ENCODE measurements at regions not wholly inside any gene's neighbourhood (a gene's known extent, or its start where the extent isn't known, plus 50 kb on each side); places are given as distances from the start of the nearest gene placed in this dataset.

DNA sequence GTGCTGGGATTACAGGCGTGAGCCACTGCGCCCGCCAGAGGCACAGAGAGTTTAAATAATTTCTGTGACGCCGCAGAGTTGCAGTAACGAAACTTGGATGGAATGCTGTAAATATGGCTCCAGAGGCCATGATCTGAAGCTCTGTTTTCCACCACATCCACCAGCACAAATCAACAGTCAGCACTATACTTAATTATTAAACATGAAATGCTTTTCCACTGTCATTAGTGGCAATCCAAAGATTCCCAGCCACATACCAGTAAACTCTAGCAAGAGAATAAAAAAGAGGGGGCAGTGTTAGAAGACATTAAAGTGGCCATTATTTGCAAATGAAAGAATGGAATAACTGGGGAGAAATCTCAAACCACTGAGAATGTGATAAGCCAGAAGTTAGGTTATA is 242.5 kb downstream of the DIRAS2 start:
- DNase-seq (ENCODE audit: low read depth) = no peak

DNA sequence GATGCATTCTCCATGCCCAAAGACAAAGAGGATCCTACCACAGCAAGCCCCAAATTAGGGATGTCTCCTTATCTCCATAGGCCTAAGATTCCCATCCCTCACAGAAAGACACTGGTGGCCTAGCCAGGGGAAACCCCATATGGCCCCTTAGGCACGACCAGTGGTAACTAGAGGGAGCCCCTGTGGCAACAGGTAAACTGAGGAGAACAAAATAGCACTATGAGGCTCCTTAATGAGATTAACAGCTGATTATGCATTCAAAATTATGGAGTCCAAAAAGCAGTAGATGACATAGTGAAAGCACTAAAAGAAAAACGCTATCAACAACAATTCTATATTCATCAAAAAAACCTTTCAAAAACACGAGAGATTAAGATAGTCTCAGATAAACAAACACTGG is 234.0 kb downstream of the DIRAS2 start:
- DNase-seq (ENCODE audit: low read depth) = no peak

GRCh38 chr9:90419221-90419851 is 223.3 kb downstream of the DIRAS2 start:
- no peak for DNase-seq (ENCODE audit: low read depth)

- DNase-seq (ENCODE audit: low read depth) = no peak
Observed at GRCh38 chr9:90420211-90420610, 222.4 kb downstream of the DIRAS2 start.

GRCh38 chr9:90420768-90421513 is 221.7 kb downstream of the DIRAS2 start:
- DNase-seq (ENCODE audit: low read depth) = no peak

- no peak for DNase-seq (ENCODE audit: low read depth)
Observed at GRCh38 chr9:90421786-90422185, 220.8 kb downstream of the DIRAS2 start.

DNA sequence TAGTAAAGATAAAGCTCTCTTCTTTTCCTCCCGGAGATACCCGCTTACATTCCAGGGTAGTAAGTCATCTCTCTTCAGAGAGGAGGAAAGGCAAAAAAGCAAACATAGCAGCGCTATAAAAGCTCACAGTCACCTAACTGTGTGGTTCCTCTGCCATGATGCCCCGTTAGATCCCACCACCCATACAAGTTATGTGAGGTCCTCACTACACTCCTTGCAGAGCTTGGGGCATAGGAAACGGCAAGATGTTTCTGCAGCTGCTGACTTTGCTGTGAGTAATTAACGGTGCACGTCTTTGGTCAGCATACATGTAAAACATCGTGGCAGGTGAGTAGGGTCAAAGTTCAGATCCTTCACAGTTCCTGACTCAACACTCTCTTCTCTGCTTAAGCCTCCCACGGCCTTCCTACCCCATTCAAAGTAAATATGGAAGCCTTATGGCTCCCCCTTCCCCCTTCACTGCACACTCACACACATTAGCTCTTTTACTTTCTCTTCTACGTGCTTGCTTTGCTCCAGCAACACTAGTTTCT is 218.9 kb downstream of the DIRAS2 start:
- DNase-seq (ENCODE audit: low read depth) = no peak

DNA sequence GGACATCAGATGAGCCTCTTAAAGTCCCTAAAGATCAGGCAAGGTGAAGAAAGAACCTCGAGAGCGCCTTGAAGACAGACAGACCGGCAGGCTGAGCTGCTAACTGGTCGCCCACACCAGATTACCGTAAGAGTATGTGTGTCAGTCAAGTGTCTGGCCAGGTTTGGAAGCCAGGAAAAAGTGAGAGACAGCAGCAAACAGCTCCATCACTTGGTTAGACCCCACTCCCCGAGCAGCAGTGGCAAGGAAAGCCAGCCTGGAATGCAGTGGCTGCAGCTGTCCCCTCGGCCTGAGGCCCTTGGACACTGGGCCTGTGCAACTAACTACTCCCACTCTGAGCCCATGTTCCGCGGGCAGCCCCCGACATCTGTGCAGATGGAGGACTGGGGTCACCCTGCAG is 214.1 kb downstream of the DIRAS2 start:
- DNase-seq (ENCODE audit: low read depth) = no peak

DNA sequence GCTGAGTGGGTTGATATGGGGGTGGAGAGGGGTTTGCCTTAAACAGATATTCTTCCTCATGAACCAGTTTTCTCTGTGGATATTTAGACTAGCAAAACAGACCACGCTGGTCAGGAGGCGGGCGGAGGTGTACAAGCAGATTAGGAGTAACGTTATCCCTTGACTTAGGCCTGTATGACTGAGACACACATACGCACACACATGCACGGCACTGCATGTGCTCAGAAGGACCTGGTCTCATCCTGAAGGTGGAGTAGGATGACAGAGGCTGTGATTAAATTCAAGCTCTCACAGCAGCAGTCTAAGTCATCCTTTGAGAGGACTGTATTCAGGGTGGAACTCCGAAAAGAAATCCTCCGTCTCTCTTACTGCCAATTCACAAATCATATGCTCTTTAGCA is 209.7 kb downstream of the DIRAS2 start:
- no peak for DNase-seq (ENCODE audit: low read depth)

DNA sequence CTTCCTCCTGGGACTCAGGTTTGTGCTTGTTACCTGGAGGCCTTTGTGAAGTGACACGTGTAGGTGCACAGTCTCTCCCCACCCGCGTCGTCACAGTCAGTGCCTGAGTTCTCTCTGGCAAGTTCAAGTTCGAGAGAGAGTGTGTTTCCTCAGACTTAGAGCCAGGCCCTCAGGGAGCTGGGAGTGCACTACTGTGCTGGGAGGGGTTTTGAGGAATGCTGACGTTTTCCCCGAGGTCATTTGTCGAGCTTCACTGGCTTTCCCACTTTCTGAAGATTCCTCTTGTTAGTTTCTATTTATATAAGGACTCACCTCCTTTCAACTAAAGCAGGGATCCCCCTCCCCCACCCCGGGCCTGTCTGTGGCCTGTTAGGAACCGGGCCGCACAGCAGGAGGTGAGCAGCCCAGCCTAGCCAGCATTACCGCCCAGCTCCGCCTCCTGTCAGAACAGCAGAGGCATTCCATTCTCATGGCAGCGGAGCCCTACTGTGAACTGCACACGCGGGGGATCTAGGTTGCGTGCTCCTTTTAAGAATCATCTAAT is 209.2 kb downstream of the DIRAS2 start:
- DNase-seq (ENCODE audit: low read depth) = no peak

DNA sequence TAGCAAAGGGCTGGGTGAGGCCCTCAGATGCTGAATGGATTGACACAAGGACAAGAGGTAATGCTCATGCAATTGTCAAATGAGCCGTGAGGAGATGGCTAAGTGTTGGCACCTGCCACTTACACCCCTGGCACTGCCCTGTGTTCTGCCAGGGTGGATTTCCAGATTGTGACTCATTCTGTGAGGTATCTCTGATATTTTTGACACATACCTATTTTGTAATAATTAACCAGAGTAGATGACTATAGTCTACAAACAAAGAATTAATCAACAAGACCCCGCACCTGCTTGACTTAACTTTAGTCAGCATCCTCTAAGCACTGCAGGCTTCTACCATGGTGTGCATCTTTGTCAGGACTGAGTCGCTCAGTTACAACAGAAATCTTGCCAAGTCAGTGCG is 200.8 kb downstream of the DIRAS2 start:
- DNase-seq (ENCODE audit: low read depth) = no peak

GRCh38 chr9:90442723-90443122 is 199.9 kb downstream of the DIRAS2 start:
- DNase-seq (ENCODE audit: low read depth) = no peak

DNA sequence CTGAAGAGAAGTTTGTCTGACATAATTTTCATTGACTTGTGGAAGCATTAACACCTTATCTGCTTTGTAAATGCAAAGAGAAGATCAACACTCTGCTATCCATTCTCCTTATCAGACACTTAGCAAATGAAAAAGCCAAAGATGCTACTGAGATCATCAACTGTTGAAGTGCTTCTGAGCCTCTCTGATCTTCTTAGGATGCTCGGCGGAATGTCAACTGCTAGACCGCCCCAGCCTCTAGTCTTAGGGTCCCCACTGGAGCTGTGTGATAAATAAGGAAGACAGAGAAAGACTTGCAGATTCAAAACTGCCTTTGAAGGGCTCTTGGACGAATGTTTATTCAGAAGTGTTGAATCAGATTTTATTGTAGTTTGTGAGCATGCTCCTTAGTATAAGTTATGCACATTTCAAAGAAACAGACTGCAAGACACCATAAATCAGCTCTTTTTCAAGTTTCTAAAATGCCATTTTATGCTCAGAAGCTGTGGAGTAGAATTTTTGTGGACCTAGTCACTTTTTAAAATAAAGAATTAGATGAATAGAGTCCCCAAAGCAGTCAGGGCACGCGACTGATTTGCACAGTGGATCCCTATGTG is 197.9 kb downstream of the DIRAS2 start:
- DNase-seq (ENCODE audit: low read depth) = no peak

DNA sequence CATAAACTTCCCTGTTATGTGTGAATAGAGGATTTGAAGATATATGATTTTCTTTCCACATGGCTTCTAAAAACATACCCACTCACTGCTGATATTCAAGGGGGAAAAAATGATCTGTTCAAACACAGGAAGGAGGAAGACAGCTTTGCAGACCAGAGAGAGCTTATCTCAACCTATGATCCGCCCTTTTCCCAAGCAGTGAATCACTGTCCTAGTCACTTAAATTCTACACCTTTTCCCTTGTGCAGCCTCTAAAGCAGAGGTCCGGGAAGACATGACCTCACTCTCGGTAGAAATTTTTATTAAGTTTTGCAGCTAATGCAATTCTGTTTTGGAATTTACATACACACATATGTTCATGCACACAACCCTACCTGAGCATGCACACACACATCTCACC is 197.2 kb downstream of the DIRAS2 start:
- DNase-seq (ENCODE audit: low read depth) = no peak

DNA sequence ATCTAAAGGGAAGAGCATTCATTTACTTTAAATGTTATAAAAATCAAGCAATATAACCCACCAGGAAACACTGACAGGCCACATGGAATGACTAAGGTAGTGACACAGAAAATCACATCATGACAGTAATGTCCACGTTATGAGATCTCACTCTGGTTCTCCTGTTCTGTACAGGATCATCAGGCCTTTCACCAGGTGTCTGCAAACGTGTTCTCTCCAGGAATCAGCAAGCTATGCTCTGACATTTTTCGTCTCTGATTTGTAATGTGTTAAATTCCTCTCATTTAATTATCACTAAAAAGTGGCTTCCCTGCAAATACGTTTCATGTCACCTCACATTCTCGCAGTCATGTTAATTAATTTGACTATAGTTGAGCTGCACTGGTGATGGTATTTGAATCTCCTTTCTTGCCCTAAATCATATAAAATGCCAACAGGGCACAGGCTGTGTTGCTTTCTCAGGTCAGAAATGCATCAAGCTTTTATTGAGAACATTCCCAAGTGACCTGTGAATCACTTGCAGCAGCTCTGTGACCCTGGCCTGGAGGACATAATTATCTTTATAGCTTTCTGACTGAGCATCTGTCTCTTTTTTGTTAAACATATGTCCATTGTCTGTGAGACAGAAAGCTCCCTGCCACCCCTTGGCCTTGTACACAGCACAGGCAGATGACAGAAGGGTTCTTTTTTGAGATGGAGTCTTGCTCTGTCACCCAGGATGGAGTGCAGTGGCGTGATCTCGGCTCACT is 196.2 kb downstream of the DIRAS2 start:
- no peak for DNase-seq (ENCODE audit: low read depth)

DNA sequence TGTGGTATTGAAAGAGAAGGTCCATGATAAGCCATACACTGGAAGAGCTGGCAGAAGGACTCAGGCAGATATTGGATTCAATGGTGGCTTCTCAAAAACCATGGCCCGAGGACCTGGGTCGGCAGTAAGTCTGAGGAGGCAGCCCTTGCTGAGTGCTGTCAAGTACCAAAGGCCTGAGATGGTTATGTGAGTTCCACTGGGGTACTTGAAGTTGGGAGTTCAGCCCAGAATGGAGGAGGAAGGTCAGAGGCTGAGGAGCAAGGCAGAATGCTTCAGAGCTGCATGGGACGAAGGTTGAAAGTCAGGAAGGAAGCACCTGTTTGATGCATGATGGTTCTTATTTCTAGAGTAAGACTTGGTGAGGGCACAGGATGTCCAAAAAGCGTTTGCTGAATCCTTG is 194.9 kb downstream of the DIRAS2 start:
- DNase-seq (ENCODE audit: low read depth) = no peak

- no peak for DNase-seq (ENCODE audit: low read depth)
Observed at GRCh38 chr9:90449213-90449925, 193.3 kb downstream of the DIRAS2 start.

GRCh38 chr9:90451804-90452203 is 190.8 kb downstream of the DIRAS2 start:
- DNase-seq (ENCODE audit: low read depth) = no peak

GRCh38 chr9:90455316-90455715 is 187.3 kb downstream of the DIRAS2 start:
- no peak for DNase-seq (ENCODE audit: low read depth)

DNA sequence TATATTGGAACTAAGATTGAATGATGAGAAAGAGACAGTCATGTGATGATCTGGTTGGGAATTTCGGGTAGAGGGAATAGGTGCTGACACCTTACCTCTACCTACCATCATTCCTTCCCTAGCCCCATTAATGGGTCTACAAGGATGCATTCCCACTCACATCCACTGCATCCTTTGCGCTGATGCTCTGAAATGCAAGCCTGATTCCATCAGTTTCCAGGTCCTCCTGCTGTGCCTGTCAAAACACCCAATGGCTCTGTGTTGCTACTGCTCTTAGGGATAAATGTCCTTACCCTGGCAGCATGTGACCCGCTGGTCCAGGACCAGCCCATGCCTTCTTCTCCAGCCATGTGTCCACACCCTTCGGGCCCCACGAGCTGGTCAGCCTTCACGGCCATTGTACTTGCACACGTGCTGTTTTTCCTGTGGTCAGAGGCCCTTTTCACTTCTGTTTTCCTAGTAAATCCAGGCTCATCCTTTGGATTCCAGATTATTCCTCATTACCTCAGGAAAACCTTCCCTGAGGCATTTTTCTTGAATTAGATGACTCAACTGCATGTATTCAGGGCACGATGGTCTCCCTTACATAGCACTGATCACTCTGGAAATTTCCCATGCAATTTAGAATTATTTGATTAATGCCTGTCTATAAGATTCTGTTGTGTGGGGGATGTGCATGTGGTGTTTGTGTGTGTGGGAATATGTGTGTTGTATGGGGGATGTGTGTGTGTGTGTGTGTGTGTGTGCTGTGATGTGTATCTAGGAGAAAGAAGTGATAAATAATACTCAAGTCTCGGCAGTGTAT is 185.0 kb downstream of the DIRAS2 start:
- DNase-seq (ENCODE audit: low read depth) = no peak

DNA sequence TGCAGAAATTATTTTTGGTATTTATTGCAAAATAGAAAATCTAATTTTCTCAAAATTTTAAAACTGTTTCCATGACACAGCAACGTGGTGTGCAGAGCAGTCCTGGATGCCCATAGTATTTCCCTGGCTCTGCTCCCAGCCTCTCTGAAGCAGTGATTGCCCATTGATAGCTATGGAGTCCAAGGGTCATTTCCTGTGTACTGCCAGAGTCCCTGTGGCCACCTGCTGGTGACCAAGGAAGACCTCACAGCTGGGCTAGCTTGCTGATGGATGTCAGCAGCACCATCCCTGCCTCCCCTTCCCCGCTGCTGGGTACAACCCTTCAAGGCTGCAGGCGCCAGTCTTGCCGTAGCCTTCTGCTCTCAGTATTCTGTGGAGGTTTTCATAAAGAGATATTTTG is 184.1 kb downstream of the DIRAS2 start:
- no peak for DNase-seq (ENCODE audit: low read depth)

Measured in GM04503 (cell line).